OCI-LY7 (cell line): ENCODE measurements at regions not wholly inside any gene's neighbourhood (a gene's known extent, or its start where the extent isn't known, plus 50 kb on each side); places are given as distances from the start of the nearest gene placed in this dataset.

Experiments
- CTCF ChIP-seq: fragments of 200-600 bp; sonication (generic); conservative IDR thresholded peaks from 2 replicates; pipeline ENCODE4 v1.5.1; 2014; ENCODE audit warnings: mild to moderate bottlenecking, antibody characterized with exemption, low read length, moderate library complexity, mixed read lengths
- EZH2phosphoT487 ChIP-seq: fragments of 200-600 bp; sonication (generic); IDR thresholded peaks from 2 replicates; pipeline ENCODE4 v1.6.1; 2018; ENCODE audit warnings: low read depth, borderline replicate concordance, mild to moderate bottlenecking, mixed run types, antibody characterized with exemption, low read length, moderate library complexity, mixed read lengths

GRCh38 chr9:104302775-104303174 lies 201.3 kb upstream of the OR13F1 start:
- no peak for TF ChIP-seq CTCF
- no peak for TF ChIP-seq EZH2phosphoT487
